ENCODE measurements at regions not wholly inside any gene's neighbourhood (a gene's known extent, or its start where the extent isn't known, plus 50 kb on each side); places are given as distances from the start of the nearest gene placed in this dataset.
A peak's percentile ranks its signal among the peaks of the same experiment; 100 is the strongest.

- TF ChIP-seq CTCF (IDR thresholded peaks at IDR 0.05; ENCODE audit: unreplicated experiment), result no peak
- POLR2A ChIA-PET, result interaction anchor here (0.6 kb wide), 1 partner anchor 201 kb away, joined by 3 read pairs; no protein-coding TSS in a partner anchor
- no peak overlapping the region for H3K4me3 Mint-ChIP-seq (ENCODE audit: unreplicated experiment)
- H3K4me1 Mint-ChIP-seq (ENCODE audit: insufficient read depth, unreplicated experiment), result peaks cover 11% of the 10 kb centered on the region
- no peaks in the 10 kb centered on the region for H3K36me3 Mint-ChIP-seq (ENCODE audit: insufficient read depth, unreplicated experiment)
- intact Hi-C loops (cut with micrococcal nuclease), result no loop called here
- CTCF ChIA-PET, result no interaction called here
- no peaks in the 10 kb centered on the region for H3K9me3 Mint-ChIP-seq (ENCODE audit: unreplicated experiment)
- no peak for DNase-seq (ENCODE audit: unreplicated experiment)
- no peaks in the 10 kb centered on the region for H3K27me3 Mint-ChIP-seq (ENCODE audit: insufficient read depth, unreplicated experiment)
- peak overlapping the region; percentile 5 for H3K27ac Mint-ChIP-seq (ENCODE audit: low read depth, unreplicated experiment)
- BruUV-seq (replicated peaks), result no TSS peak
These were observed 209.0 kb upstream of the CITED2 start for GRCh38 chr6:139583420-139583819.

- DNase-seq (ENCODE audit: unreplicated experiment), result no peak
- Mint-ChIP-seq H3K36me3 (ENCODE audit: insufficient read depth, unreplicated experiment) (no peaks in the 10 kb centered on the region), H3K9me3 (ENCODE audit: unreplicated experiment) (no peaks in the 10 kb centered on the region), H3K27me3 (ENCODE audit: insufficient read depth, unreplicated experiment) (no peaks in the 10 kb centered on the region), H3K4me1 (ENCODE audit: insufficient read depth, unreplicated experiment) (peaks cover 16% of the 10 kb centered on the region), H3K4me3 (ENCODE audit: unreplicated experiment) (no peak overlapping the region), H3K27ac (ENCODE audit: low read depth, unreplicated experiment) (peak overlapping the region; percentile 5)
- CTCF ChIA-PET, result no interaction called here
- POLR2A ChIA-PET, result interaction anchor here (0.6 kb wide), 1 partner anchor 201 kb away, joined by 3 read pairs; no protein-coding TSS in a partner anchor
- no peak for TF ChIP-seq CTCF (IDR thresholded peaks at IDR 0.05; ENCODE audit: unreplicated experiment)
- no TSS peak for BruUV-seq (replicated peaks)
- intact Hi-C loops (cut with micrococcal nuclease), result no loop called here
These were observed 208.5 kb upstream of the CITED2 start for GRCh38 chr6:139582956-139583355.

GRCh38 chr6:139581485-139581865 is 207.0 kb upstream of the CITED2 start:
- no peak for DNase-seq (ENCODE audit: unreplicated experiment)
- no TSS peak for BruUV-seq (replicated peaks)
- TF ChIP-seq CTCF (IDR thresholded peaks at IDR 0.05; ENCODE audit: unreplicated experiment), result no peak
- no peaks in the 10 kb centered on the region for H3K36me3 Mint-ChIP-seq (ENCODE audit: insufficient read depth, unreplicated experiment)
- H3K9me3 Mint-ChIP-seq (ENCODE audit: unreplicated experiment), result no peaks in the 10 kb centered on the region
- POLR2A ChIA-PET, result interaction anchor here (1.0 kb wide), 1 partner anchor 29 kb away, joined by 4 read pairs; no protein-coding TSS in a partner anchor
- CTCF ChIA-PET, result interaction anchor here (0.7 kb wide), 1 partner anchor 151 kb away, joined by 3 read pairs; no protein-coding TSS in a partner anchor
- H3K4me3 Mint-ChIP-seq (ENCODE audit: unreplicated experiment), result no peak overlapping the region
- intact Hi-C loops (cut with micrococcal nuclease), result no loop called here
- no peaks in the 10 kb centered on the region for H3K27me3 Mint-ChIP-seq (ENCODE audit: insufficient read depth, unreplicated experiment)
- peaks cover 29% of the 10 kb centered on the region for H3K4me1 Mint-ChIP-seq (ENCODE audit: insufficient read depth, unreplicated experiment)
- H3K27ac Mint-ChIP-seq (ENCODE audit: low read depth, unreplicated experiment), result no peak overlapping the region

- intact Hi-C loops (cut with micrococcal nuclease), result no loop called here
- H3K27me3 Mint-ChIP-seq (ENCODE audit: insufficient read depth, unreplicated experiment), result no peaks in the 10 kb centered on the region
- no peak overlapping the region for H3K27ac Mint-ChIP-seq (ENCODE audit: low read depth, unreplicated experiment)
- H3K4me1 Mint-ChIP-seq (ENCODE audit: insufficient read depth, unreplicated experiment), result peaks cover 29% of the 10 kb centered on the region
- no peaks in the 10 kb centered on the region for H3K36me3 Mint-ChIP-seq (ENCODE audit: insufficient read depth, unreplicated experiment)
- POLR2A ChIA-PET, result interaction anchor here (1.0 kb wide), 1 partner anchor 30 kb away, joined by 4 read pairs; no protein-coding TSS in a partner anchor
- no peak overlapping the region for H3K4me3 Mint-ChIP-seq (ENCODE audit: unreplicated experiment)
- TF ChIP-seq CTCF (IDR thresholded peaks at IDR 0.05; ENCODE audit: unreplicated experiment), result no peak
- no peaks in the 10 kb centered on the region for H3K9me3 Mint-ChIP-seq (ENCODE audit: unreplicated experiment)
- CTCF ChIA-PET, result interaction anchor here (0.7 kb wide), 1 partner anchor 152 kb away, joined by 3 read pairs; no protein-coding TSS in a partner anchor
- no peak for DNase-seq (ENCODE audit: unreplicated experiment)
- BruUV-seq (replicated peaks), result no TSS peak
These were observed 206.4 kb upstream of the CITED2 start for GRCh38 chr6:139580592-139581484.

Measured in MCF 10A (cell line).